ENCODE measurements at regions not wholly inside any gene's neighbourhood (a gene's known extent, or its start where the extent isn't known, plus 50 kb on each side); places are given as distances from the start of the nearest gene placed in this dataset.

GRCh38 chr14:45906257-45906656 lies 653.3 kb upstream of the MIS18BP1 start:
- Histone ChIP-seq H3K36me3 (replicated peaks in 1 of 2; ENCODE audit: insufficient read depth in 1 of 2, low read depth in 2 of 2) (no peaks in the 10 kb centered on the region), H3K9me3 (no peaks in the 10 kb centered on the region), H3K4me3 (no peak overlapping the region), H3K27me3 (no peaks in the 10 kb centered on the region), H3K27ac (no peak overlapping the region), H3K4me1 (no peaks in the 10 kb centered on the region)
- TF ChIP-seq POLR2A (IDR thresholded peaks at IDR 0.05) (no peak), CTCF (IDR thresholded peaks at IDR 0.05) (no peak)
- 53 to 54% methylated on average over 1 of the region's 1 CpG for WGBS, 2 donors
- DNase-seq (no peak), ATAC-seq (no peak)
- intact Hi-C loops (cut with DNase I) = no loop called here

GRCh38 chr14:45905672-45906071 lies 652.7 kb upstream of the MIS18BP1 start:
- Histone ChIP-seq H3K4me3 (no peak overlapping the region), H3K9me3 (no peaks in the 10 kb centered on the region), H3K4me1 (no peaks in the 10 kb centered on the region), H3K27me3 (no peaks in the 10 kb centered on the region), H3K27ac (no peak overlapping the region), H3K36me3 (replicated peaks in 1 of 2; ENCODE audit: insufficient read depth in 1 of 2, low read depth in 2 of 2) (no peaks in the 10 kb centered on the region)
- whole genome bisulfite sequencing, 2 donors = 35 to 51% methylated on average over 1 of the region's 1 CpG
- DNase-seq = no peak
- ATAC-seq = no peak
- no peak for TF ChIP-seq CTCF (IDR thresholded peaks at IDR 0.05)
- no peak for TF ChIP-seq POLR2A (IDR thresholded peaks at IDR 0.05)
- intact Hi-C loops (cut with DNase I) = no loop called here

- ATAC-seq = no peak
- Histone ChIP-seq H3K27me3 (no peaks in the 10 kb centered on the region), H3K27ac (no peak overlapping the region), H3K36me3 (replicated peaks in 1 of 2; ENCODE audit: insufficient read depth in 1 of 2, low read depth in 2 of 2) (no peaks in the 10 kb centered on the region), H3K4me3 (no peak overlapping the region), H3K4me1 (no peaks in the 10 kb centered on the region), H3K9me3 (no peaks in the 10 kb centered on the region)
- no peak for DNase-seq
- WGBS, 2 donors = 58 to 80% methylated on average over 1 of the region's 1 CpG
- TF ChIP-seq POLR2A (IDR thresholded peaks at IDR 0.05) (no peak), CTCF (IDR thresholded peaks at IDR 0.05) (no peak)
- intact Hi-C loops (cut with DNase I) = no loop called here
Observed at GRCh38 chr14:45904314-45904713, 651.3 kb upstream of the MIS18BP1 start.

GRCh38 chr14:45902241-45902640 lies 649.2 kb upstream of the MIS18BP1 start:
- ATAC-seq (no peak), DNase-seq (no peak)
- Histone ChIP-seq H3K27me3 (no peaks in the 10 kb centered on the region), H3K27ac (no peak overlapping the region), H3K36me3 (replicated peaks in 1 of 2; ENCODE audit: insufficient read depth in 1 of 2, low read depth in 2 of 2) (no peaks in the 10 kb centered on the region), H3K4me3 (no peak overlapping the region), H3K9me3 (no peaks in the 10 kb centered on the region), H3K4me1 (no peaks in the 10 kb centered on the region)
- 72 to 76% methylated on average over 3 of the region's 3 CpGs for WGBS, 2 donors
- TF ChIP-seq POLR2A (IDR thresholded peaks at IDR 0.05) (no peak), CTCF (IDR thresholded peaks at IDR 0.05) (no peak)
- intact Hi-C loops (cut with DNase I) = no loop called here

- intact Hi-C loops (cut with DNase I) = no loop called here
- Histone ChIP-seq H3K9me3 (no peaks in the 10 kb centered on the region), H3K27me3 (no peaks in the 10 kb centered on the region), H3K36me3 (replicated peaks in 1 of 2; ENCODE audit: insufficient read depth in 1 of 2, low read depth in 2 of 2) (no peaks in the 10 kb centered on the region), H3K4me3 (no peak overlapping the region), H3K27ac (no peak overlapping the region), H3K4me1 (no peaks in the 10 kb centered on the region)
- DNase-seq = no peak
- no peak for ATAC-seq
- 34 to 44% methylated on average over 3 of the region's 3 CpGs for WGBS, 2 donors
- no peak for TF ChIP-seq POLR2A (IDR thresholded peaks at IDR 0.05)
- no peak for TF ChIP-seq CTCF (IDR thresholded peaks at IDR 0.05)
Observed at GRCh38 chr14:45897439-45897838, 644.4 kb upstream of the MIS18BP1 start.
